GM12878 (cell line): ENCODE measurements at regions not wholly inside any gene's neighbourhood (a gene's known extent, or its start where the extent isn't known, plus 50 kb on each side); places are given as distances from the start of the nearest gene placed in this dataset.

Experiments used
- ATAC-seq: fragments of 200-7000 bp; cut with Tn5 transposase; 3 replicates; pipeline ENCODE4 v1.9.1; 2020; ENCODE audit warnings: mild to moderate bottlenecking, moderate library complexity
- BruUV-seq: library from RNA; stranded (reverse); fragments of 400-500 nt; replicated peaks from 2 replicates; lab custom pipeline; 2021; lab: Mats Ljungman, UMichigan
- CTCF ChIA-PET: fragments of 300-600 bp; sonication (Branson Sonifier 250); formaldehyde crosslinking; extraction: SDS; loops from one replicate; lab custom pipeline; 2021; ENCODE audit warnings: inconsistent platforms; lab: Yijun Ruan, JAX
- POLR2A ChIA-PET: fragments of 350-600 bp; formaldehyde crosslinking; extraction: SDS; loops from one replicate; lab custom pipeline; 2021; ENCODE audit warnings: inconsistent platforms; lab: Charles Lee
- RAD21 ChIA-PET: fragments of 300-600 bp; sonication (Branson Sonifier 250); formaldehyde crosslinking; loops from one replicate; lab custom pipeline; 2023; ENCODE audit warnings: antibody characterized with exemption; ENCODE audit not compliant: unreplicated experiment; lab: Charles Lee
- SMC1A ChIA-PET: fragments of 300-600 bp; sonication (Branson Sonifier 250); formaldehyde crosslinking; loops from one replicate; lab custom pipeline; 2023; ENCODE audit not compliant: unreplicated experiment, uncharacterized antibody; lab: Charles Lee
- DNase-seq: peaks from one replicate; pipeline ENCODE4 v3.0.0-alpha.2; 2011; ENCODE audit warnings: low read depth, low spot score
- FAIRE-seq: peaks from 3 replicates; lab custom pipeline; 2011; peaks lifted over from hg19 to GRCh38; lab: Jason Lieb, UNC
- H2AFZ ChIP-seq: 2 replicates; pipeline ENCODE4 v1.6.0; 2011; ENCODE audit warnings: low read depth, low read length, control low read depth; ENCODE audit not compliant: control insufficient read depth
- H3K27ac ChIP-seq: 2 replicates; pipeline ENCODE4 v1.5.1; 2011; ENCODE audit warnings: control low read depth; ENCODE audit not compliant: control insufficient read depth, insufficient read depth
- H3K27me3 ChIP-seq, 2 experiments: replicated peaks in 1 of 2; 2 replicates each; pipeline versions ENCODE4 v1.6.0 to v1.6.1; 2011; ENCODE audit warnings: low read length in 1 of 2; ENCODE audit not compliant: control insufficient read depth in 2 of 2, insufficient read depth in 2 of 2
- H3K36me3 ChIP-seq, 2 experiments: 2 replicates each; pipeline ENCODE4 v1.5.1; 2011; ENCODE audit warnings: low read length in 1 of 2; ENCODE audit not compliant: control insufficient read depth in 2 of 2, insufficient read depth in 2 of 2
- H3K4me1 ChIP-seq: 2 replicates; pipeline ENCODE4 v1.6.1; 2011; ENCODE audit warnings: mild to moderate bottlenecking, low read length, moderate library complexity, mixed read lengths; ENCODE audit not compliant: control insufficient read depth, insufficient read depth
- H3K4me2 ChIP-seq: 2 replicates; pipeline ENCODE4 v1.6.0; 2011; ENCODE audit warnings: control low read depth; ENCODE audit not compliant: control insufficient read depth, insufficient read depth
- H3K4me3 ChIP-seq: fragments of 200-600 bp; sonication (generic); 2 replicates; pipeline ENCODE4 v1.5.1; 2016
- H3K79me2 ChIP-seq: 2 replicates; pipeline ENCODE4 v1.6.0; 2011; ENCODE audit warnings: low read length; ENCODE audit not compliant: control insufficient read depth, insufficient read depth
- H3K9ac ChIP-seq: 2 replicates; pipeline ENCODE4 v1.8.0; 2011; ENCODE audit warnings: low read length, control low read depth, mixed read lengths; ENCODE audit not compliant: control insufficient read depth, insufficient read depth
- H3K9me3 ChIP-seq: replicated peaks from 3 replicates; pipeline ENCODE4 v1.5.1; 2011; ENCODE audit warnings: mild to moderate bottlenecking, low read length; ENCODE audit not compliant: control insufficient read depth, insufficient read depth
- H4K20me1 ChIP-seq: 2 replicates; pipeline ENCODE4 v1.6.0; 2011; ENCODE audit not compliant: control insufficient read depth, insufficient read depth
- BACH1 ChIP-seq: fragments of 450-650 bp; IDR thresholded peaks from 2 replicates; pipeline ENCODE4 v1.6.1; 2017; ENCODE audit warnings: mild to moderate bottlenecking, borderline replicate concordance
- CREB1 ChIP-seq: IDR thresholded peaks from 2 replicates; pipeline ENCODE4 v1.6.1; 2012; ENCODE audit warnings: low read depth, mild to moderate bottlenecking, inconsistent platforms
- DPF2 ChIP-seq: fragments of 450-650 bp; IDR thresholded peaks from 2 replicates; pipeline ENCODE4 v1.6.1; 2017; ENCODE audit warnings: mild to moderate bottlenecking
- MYC ChIP-seq: IDR thresholded peaks from 2 replicates; pipeline ENCODE4 v1.6.1; 2011; ENCODE audit warnings: mild to moderate bottlenecking, low read length, moderate library complexity, inconsistent platforms; ENCODE audit not compliant: insufficient read depth, insufficient replicate concordance, insufficient read length, severe bottlenecking
- NBN ChIP-seq: fragments of 450-650 bp; IDR thresholded peaks from 2 replicates; pipeline ENCODE4 v1.6.1; 2016
- NFIC ChIP-seq: IDR thresholded peaks from 2 replicates; pipeline ENCODE4 v1.6.1; 2012; ENCODE audit warnings: low read depth, mild to moderate bottlenecking, inconsistent platforms, low read length, moderate library complexity
- NR2C2 ChIP-seq: IDR thresholded peaks from 2 replicates; pipeline ENCODE4 v1.6.1; 2011; ENCODE audit warnings: borderline replicate concordance, low read depth; ENCODE audit not compliant: control insufficient read depth, insufficient read length
- PAX8 ChIP-seq: fragments of 450-650 bp; IDR thresholded peaks from 2 replicates; pipeline ENCODE4 v1.6.1; 2017; ENCODE audit warnings: mild to moderate bottlenecking, moderate library complexity
- SRF ChIP-seq, 2 experiments: IDR thresholded peaks; 2 replicates each; pipeline ENCODE4 v1.6.1; 2011; ENCODE audit warnings: low read depth in 2 of 2, low read length in 2 of 2, mild to moderate bottlenecking in 1 of 2, moderate library complexity in 1 of 2
- WRNIP1 ChIP-seq: IDR thresholded peaks from 2 replicates; pipeline ENCODE4 v1.6.1; 2011; ENCODE audit warnings: low read depth, low read length, improper control_type of control experiment, borderline replicate concordance
- ZNF622 ChIP-seq: fragments of 450-650 bp; IDR thresholded peaks from 2 replicates; pipeline ENCODE4 v1.6.1; 2017; ENCODE audit warnings: mild to moderate bottlenecking, inconsistent platforms
- WGBS: methylation state at CpG from one replicate; pipeline ENCODE4 v1.1.6; 2016; ENCODE audit warnings: low lambda C conversion rate; ENCODE audit not compliant: insufficient replicate concordance, insufficient coverage; ENCODE audit errors: missing lambda C conversion rate; 5-methylcytosine and 5-hydroxymethylcytosine counted together
- in situ Hi-C: fragments of 300-500 bp; cut with MboI; formaldehyde crosslinking; loops from 9 replicates; pipeline ENCODE4 v1.14.3; 2018; ENCODE audit warnings: mixed read lengths
- intact Hi-C: fragments of 100-400 bp; cut with micrococcal nuclease; formaldehyde crosslinking; loops from one replicate; pipeline ENCODE4 v1.14.2; 2022; ENCODE audit not compliant: unreplicated experiment

GRCh38 chr18:78855188-78855587 is 124.4 kb upstream of the SALL3 start:
- FAIRE-seq = no peak
- Histone ChIP-seq H4K20me1 (no peaks in the 10 kb centered on the region), H3K4me2 (no peak overlapping the region), H3K9me3 (no peaks in the 10 kb centered on the region; the same call in 2 of the 3 replicates), H3K27me3 (no peaks in the 10 kb centered on the region), H3K36me3 (no peaks in the 10 kb centered on the region), H3K79me2 (no peaks in the 10 kb centered on the region), H3K9ac (no peak overlapping the region), H3K4me3 (no peak overlapping the region), H3K4me1 (no peaks in the 10 kb centered on the region), H3K27ac (no peak overlapping the region), H2AFZ (no peak overlapping the region)
- ChIA-PET SMC1A (no interaction called here), POLR2A (no interaction called here), RAD21 (no interaction called here), CTCF (no interaction called here)
- 27% methylated on average over 4 of the region's 4 CpGs for WGBS
- BruUV-seq = no TSS peak
- DNase-seq = no peak
- no peak for ATAC-seq
- intact Hi-C loops (no loop called here), in situ Hi-C loops (no loop called here)
- TF ChIP-seq NBN = no peak
- no peak for TF ChIP-seq MYC
- TF ChIP-seq CREB1 = no peak
- TF ChIP-seq DPF2 = no peak
- no peak for TF ChIP-seq PAX8
- TF ChIP-seq ZNF622 = no peak
- TF ChIP-seq SRF (IDR thresholded peaks at IDR 0.05; ENCODE audit: low read depth in 2 of 2, low read length in 2 of 2) = no peak
- no peak for TF ChIP-seq NR2C2
- no peak for TF ChIP-seq NFIC
- no peak for TF ChIP-seq BACH1
- TF ChIP-seq WRNIP1 = no peak
